ENCODE measurements at regions not wholly inside any gene's neighbourhood (a gene's known extent, or its start where the extent isn't known, plus 50 kb on each side); places are given as distances from the start of the nearest gene placed in this dataset.
"Not testable (repeated sequence)": the region's sequence is repeated elsewhere in the genome, so short reads cannot be mapped to it uniquely, and the experiment has no call there.

DNA sequence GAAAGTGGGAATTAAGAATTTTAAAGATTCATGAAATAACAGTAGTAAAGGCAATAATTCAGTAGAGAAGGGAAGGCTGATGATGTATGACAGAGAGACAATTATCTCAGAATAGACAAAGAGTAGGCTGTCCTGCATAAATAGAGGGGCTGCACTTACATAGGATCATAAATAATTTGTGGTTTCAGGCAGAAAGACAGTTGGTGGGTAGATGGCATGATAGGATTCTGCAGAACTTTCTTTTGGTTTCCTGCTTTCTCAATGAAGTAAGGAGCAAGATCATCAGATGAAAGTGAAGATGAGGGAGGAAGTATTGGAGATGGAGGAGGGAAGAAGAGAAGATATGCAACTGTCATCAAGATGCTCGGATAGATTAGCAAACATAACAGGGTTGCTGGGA lies 604.9 kb upstream of the ZFP42 start:
- Histone ChIP-seq H3K4me3 (ENCODE audit: extremely low read depth, insufficient read depth, low read length, poor library complexity, severe bottlenecking) (no peak overlapping the region), H3K4me1 (ENCODE audit: control insufficient read depth, insufficient read depth, low read length, poor library complexity, severe bottlenecking) (peaks cover 8% of the 10 kb centered on the region), H3K9me3 (ENCODE audit: control insufficient read depth, low read length) (peaks cover 10% of the 10 kb centered on the region), H3K36me3 (ENCODE audit: control insufficient read depth, insufficient read depth, low read length) (no peaks in the 10 kb centered on the region), H3K27ac (ENCODE audit: low read depth, low read length, severe bottlenecking) (no peak overlapping the region)
- WGBS, 2 experiments (ENCODE audit: insufficient coverage in 2 of 2), result 71% methylated on average over 1 of the region's 1 CpG

GRCh38 chr4:187393531-187394344 lies 601.8 kb upstream of the ZFP42 start:
- H3K4me3 ChIP-seq (ENCODE audit: extremely low read depth, insufficient read depth, low read length, poor library complexity, severe bottlenecking), result no peak overlapping the region
- H3K4me1 ChIP-seq (ENCODE audit: control insufficient read depth, insufficient read depth, low read length, poor library complexity, severe bottlenecking), result no peaks in the 10 kb centered on the region
- no CpG with 5 or more reads among the region's 3 CpGs for WGBS, 2 experiments (ENCODE audit: insufficient coverage in 2 of 2)
- no peak overlapping the region for H3K27ac ChIP-seq (ENCODE audit: low read depth, low read length, severe bottlenecking)
- peaks cover 10% of the 10 kb centered on the region for H3K9me3 ChIP-seq (ENCODE audit: control insufficient read depth, low read length)
- H3K36me3 ChIP-seq (ENCODE audit: control insufficient read depth, insufficient read depth, low read length), result no peaks in the 10 kb centered on the region

DNA sequence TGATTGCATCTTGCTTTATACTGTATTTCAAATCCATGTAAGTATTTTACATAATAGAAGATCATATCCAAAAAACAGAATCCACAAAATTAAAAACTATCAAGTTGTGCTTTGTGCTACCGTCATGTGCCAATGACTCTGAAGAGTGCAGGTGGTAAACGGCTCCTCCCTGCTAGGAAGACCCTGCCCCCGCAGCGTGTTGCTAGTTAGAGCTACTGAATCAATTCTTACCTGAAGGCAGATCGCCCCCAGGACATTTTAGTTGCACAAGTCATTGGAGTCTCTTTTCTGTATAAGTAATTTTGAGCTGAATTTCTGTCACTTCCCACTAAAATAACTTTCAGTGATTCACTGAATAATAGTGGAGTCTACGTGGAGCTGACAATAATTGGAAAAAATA lies 599.5 kb upstream of the ZFP42 start:
- H3K4me3 ChIP-seq (ENCODE audit: extremely low read depth, insufficient read depth, low read length, poor library complexity, severe bottlenecking), result no peak overlapping the region
- H3K4me1 ChIP-seq (ENCODE audit: control insufficient read depth, insufficient read depth, low read length, poor library complexity, severe bottlenecking), result no peaks in the 10 kb centered on the region
- no peaks in the 10 kb centered on the region for H3K36me3 ChIP-seq (ENCODE audit: control insufficient read depth, insufficient read depth, low read length)
- WGBS, 2 experiments (ENCODE audit: insufficient coverage in 2 of 2), result 84 to 88% methylated on average over 4 to 5 of the region's 6 CpGs
- peaks cover 5% of the 10 kb centered on the region for H3K9me3 ChIP-seq (ENCODE audit: control insufficient read depth, low read length)
- no peak overlapping the region for H3K27ac ChIP-seq (ENCODE audit: low read depth, low read length, severe bottlenecking)

- not testable (repeated sequence) for H3K4me1 ChIP-seq (ENCODE audit: control insufficient read depth, insufficient read depth, low read length, poor library complexity, severe bottlenecking); H3K27ac ChIP-seq (ENCODE audit: low read depth, low read length, severe bottlenecking); H3K9me3 ChIP-seq (ENCODE audit: control insufficient read depth, low read length); H3K4me3 ChIP-seq (ENCODE audit: extremely low read depth, insufficient read depth, low read length, poor library complexity, severe bottlenecking); H3K36me3 ChIP-seq (ENCODE audit: control insufficient read depth, insufficient read depth, low read length)
- WGBS, 2 experiments (ENCODE audit: insufficient coverage in 2 of 2), result 94% methylated on average over 9 to 10 of the region's 10 CpGs
Observed at GRCh38 chr4:187408447-187408846, 587.1 kb upstream of the ZFP42 start.

DNA sequence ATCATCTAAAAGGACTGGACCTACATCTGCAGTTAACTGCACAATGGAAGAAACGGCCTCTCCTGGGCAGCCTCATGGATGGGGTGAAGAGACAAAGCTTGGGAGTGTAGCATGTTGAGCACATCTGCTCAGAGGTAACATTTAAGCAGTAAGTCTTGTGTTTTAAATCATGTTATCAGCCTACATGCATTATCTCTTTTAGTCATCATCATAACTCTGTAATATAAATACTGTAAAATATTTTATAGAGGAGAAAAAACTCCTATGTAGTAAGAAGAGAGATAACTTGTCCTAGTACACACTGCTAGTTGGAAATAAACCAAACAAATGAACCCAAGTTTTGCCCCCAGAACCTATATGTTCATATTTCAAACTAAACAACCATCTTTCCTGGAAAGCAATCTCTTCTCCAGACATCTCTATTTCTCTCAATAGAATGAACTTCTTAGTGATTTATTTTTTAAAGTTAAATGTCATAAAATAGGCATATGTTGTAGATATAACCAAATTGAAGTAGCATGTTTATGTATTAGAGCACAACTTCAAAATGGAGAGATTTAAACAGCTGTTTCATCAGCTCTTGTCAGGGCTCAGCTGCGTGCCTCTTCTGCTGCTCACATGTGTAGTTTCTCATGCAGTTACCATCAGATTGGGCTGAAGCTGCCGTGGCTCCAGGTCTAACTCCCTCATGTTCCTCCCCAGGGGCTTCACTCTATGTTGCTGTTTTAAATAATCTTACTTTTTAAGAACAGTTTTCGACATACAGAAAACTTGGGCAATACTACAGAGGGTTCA lies 581.8 kb upstream of the ZFP42 start:
- no peak overlapping the region for H3K27ac ChIP-seq (ENCODE audit: low read depth, low read length, severe bottlenecking)
- H3K4me1 ChIP-seq (ENCODE audit: control insufficient read depth, insufficient read depth, low read length, poor library complexity, severe bottlenecking), result no peaks in the 10 kb centered on the region
- no peaks in the 10 kb centered on the region for H3K36me3 ChIP-seq (ENCODE audit: control insufficient read depth, insufficient read depth, low read length)
- no peak overlapping the region for H3K4me3 ChIP-seq (ENCODE audit: extremely low read depth, insufficient read depth, low read length, poor library complexity, severe bottlenecking)
- WGBS, 2 experiments (ENCODE audit: insufficient coverage in 2 of 2), result 88 to 100% methylated on average over 2 to 3 of the region's 4 CpGs
- no peaks in the 10 kb centered on the region for H3K9me3 ChIP-seq (ENCODE audit: control insufficient read depth, low read length)

- no peak overlapping the region for H3K27ac ChIP-seq (ENCODE audit: low read depth, low read length, severe bottlenecking)
Observed at GRCh38 chr4:187414716-187415115, 580.9 kb upstream of the ZFP42 start.

DNA sequence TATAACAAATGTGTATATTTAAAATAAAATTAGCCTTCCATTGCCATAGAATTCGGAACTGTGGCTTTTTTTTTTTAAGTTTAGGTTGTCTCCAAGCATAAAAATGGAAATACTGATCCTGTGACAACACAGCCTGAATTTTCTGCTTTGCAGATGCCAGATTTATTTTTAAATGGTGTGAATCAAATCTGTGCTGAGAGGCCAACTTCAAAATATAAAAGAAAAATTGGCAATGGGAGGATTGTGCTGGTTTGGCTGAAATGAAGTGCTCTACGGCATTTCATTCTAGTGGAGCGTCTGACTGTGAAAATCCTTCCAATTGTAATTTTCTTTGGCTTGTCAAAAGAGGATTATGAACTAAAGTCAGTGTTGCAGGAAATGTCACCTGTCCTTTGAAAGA lies 580.3 kb upstream of the ZFP42 start:
- Histone ChIP-seq H3K27ac (ENCODE audit: low read depth, low read length, severe bottlenecking) (no peak overlapping the region), H3K4me1 (ENCODE audit: control insufficient read depth, insufficient read depth, low read length, poor library complexity, severe bottlenecking) (no peaks in the 10 kb centered on the region), H3K36me3 (ENCODE audit: control insufficient read depth, insufficient read depth, low read length) (no peaks in the 10 kb centered on the region), H3K9me3 (ENCODE audit: control insufficient read depth, low read length) (no peaks in the 10 kb centered on the region), H3K4me3 (ENCODE audit: extremely low read depth, insufficient read depth, low read length, poor library complexity, severe bottlenecking) (no peak overlapping the region)
- WGBS, 2 experiments (ENCODE audit: insufficient coverage in 2 of 2), result 96 to 100% methylated on average over 2 to 3 of the region's 3 CpGs

More at GRCh38 chr4:187414716-187415115, 580.9 kb upstream of the ZFP42 start:
- WGBS, 2 experiments (ENCODE audit: insufficient coverage in 2 of 2), result 63% methylated on average over 2 of the region's 2 CpGs; no CpG with 5 or more reads in 1 of the 2 experiments
- Histone ChIP-seq H3K36me3 (ENCODE audit: control insufficient read depth, insufficient read depth, low read length) (no peaks in the 10 kb centered on the region), H3K4me3 (ENCODE audit: extremely low read depth, insufficient read depth, low read length, poor library complexity, severe bottlenecking) (no peak overlapping the region), H3K4me1 (ENCODE audit: control insufficient read depth, insufficient read depth, low read length, poor library complexity, severe bottlenecking) (no peaks in the 10 kb centered on the region), H3K9me3 (ENCODE audit: control insufficient read depth, low read length) (no peaks in the 10 kb centered on the region)

GRCh38 chr4:187416216-187416615 lies 579.4 kb upstream of the ZFP42 start:
- WGBS, 2 experiments (ENCODE audit: insufficient coverage in 2 of 2), result 82 to 100% methylated on average over 1 to 2 of the region's 3 CpGs
- H3K4me1 ChIP-seq (ENCODE audit: control insufficient read depth, insufficient read depth, low read length, poor library complexity, severe bottlenecking), result no peaks in the 10 kb centered on the region

DNA sequence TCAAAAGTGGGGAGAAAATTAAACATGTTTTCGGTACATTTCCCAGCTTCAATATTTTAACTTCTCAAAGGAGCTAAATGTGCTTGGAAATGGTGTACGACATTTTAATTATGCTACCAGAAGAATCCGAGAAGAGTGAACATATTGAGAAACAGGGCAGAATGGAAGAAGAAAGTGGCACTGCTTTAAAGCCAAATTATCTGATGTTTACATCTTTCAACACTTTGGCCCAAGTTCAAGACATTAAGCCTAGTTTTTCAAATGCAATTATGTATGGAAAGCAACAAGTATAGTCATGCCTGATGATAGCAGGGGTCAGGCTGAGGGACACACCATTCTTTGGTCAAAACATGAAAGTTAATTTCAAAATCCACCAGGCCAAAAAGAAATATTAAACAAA lies 577.9 kb upstream of the ZFP42 start:
- Histone ChIP-seq H3K27ac (ENCODE audit: low read depth, low read length, severe bottlenecking) (no peak overlapping the region), H3K9me3 (ENCODE audit: control insufficient read depth, low read length) (no peaks in the 10 kb centered on the region), H3K4me3 (ENCODE audit: extremely low read depth, insufficient read depth, low read length, poor library complexity, severe bottlenecking) (no peak overlapping the region), H3K4me1 (ENCODE audit: control insufficient read depth, insufficient read depth, low read length, poor library complexity, severe bottlenecking) (no peaks in the 10 kb centered on the region), H3K36me3 (ENCODE audit: control insufficient read depth, insufficient read depth, low read length) (no peaks in the 10 kb centered on the region)
- WGBS, 2 experiments (ENCODE audit: insufficient coverage in 2 of 2), result no CpG with 5 or more reads among the region's 3 CpGs

More at GRCh38 chr4:187416216-187416615, 579.4 kb upstream of the ZFP42 start:
- Histone ChIP-seq H3K36me3 (ENCODE audit: control insufficient read depth, insufficient read depth, low read length) (no peaks in the 10 kb centered on the region), H3K27ac (ENCODE audit: low read depth, low read length, severe bottlenecking) (no peak overlapping the region), H3K4me3 (ENCODE audit: extremely low read depth, insufficient read depth, low read length, poor library complexity, severe bottlenecking) (no peak overlapping the region), H3K9me3 (ENCODE audit: control insufficient read depth, low read length) (no peaks in the 10 kb centered on the region)

- Histone ChIP-seq H3K4me1 (ENCODE audit: control insufficient read depth, insufficient read depth, low read length, poor library complexity, severe bottlenecking) (no peaks in the 10 kb centered on the region), H3K27ac (ENCODE audit: low read depth, low read length, severe bottlenecking) (no peak overlapping the region), H3K4me3 (ENCODE audit: extremely low read depth, insufficient read depth, low read length, poor library complexity, severe bottlenecking) (no peak overlapping the region), H3K36me3 (ENCODE audit: control insufficient read depth, insufficient read depth, low read length) (no peaks in the 10 kb centered on the region), H3K9me3 (ENCODE audit: control insufficient read depth, low read length) (no peaks in the 10 kb centered on the region)
- 76 to 100% methylated on average over 1 to 2 of the region's 3 CpGs for WGBS, 2 experiments (ENCODE audit: insufficient coverage in 2 of 2)
Observed at GRCh38 chr4:187422655-187423054, 572.9 kb upstream of the ZFP42 start.

GRCh38 chr4:187424636-187425035 lies 570.9 kb upstream of the ZFP42 start:
- WGBS, 2 experiments (ENCODE audit: insufficient coverage in 2 of 2), result no CpG with 5 or more reads among the region's 1 CpG
- Histone ChIP-seq H3K4me1 (ENCODE audit: control insufficient read depth, insufficient read depth, low read length, poor library complexity, severe bottlenecking) (no peaks in the 10 kb centered on the region), H3K36me3 (ENCODE audit: control insufficient read depth, insufficient read depth, low read length) (no peaks in the 10 kb centered on the region), H3K27ac (ENCODE audit: low read depth, low read length, severe bottlenecking) (no peak overlapping the region), H3K9me3 (ENCODE audit: control insufficient read depth, low read length) (no peaks in the 10 kb centered on the region), H3K4me3 (ENCODE audit: extremely low read depth, insufficient read depth, low read length, poor library complexity, severe bottlenecking) (no peak overlapping the region)
